AG04450 (cell line): ENCODE measurements at regions not wholly inside any gene's neighbourhood (a gene's known extent, or its start where the extent isn't known, plus 50 kb on each side); places are given as distances from the start of the nearest gene placed in this dataset.

Experiments used
- CTCF ChIA-PET: fragments of 300-600, 350-600 bp; formaldehyde crosslinking; extraction: SDS; loops from one replicate; lab custom pipeline; 2022; ENCODE audit warnings: antibody characterized with exemption, inconsistent platforms; lab: Charles Lee
- POLR2A ChIA-PET: fragments of 350-600 bp; formaldehyde crosslinking; extraction: SDS; loops from one replicate; lab custom pipeline; 2021; ENCODE audit warnings: antibody characterized with exemption, inconsistent platforms; lab: Yijun Ruan, JAX
- DNase-seq: peaks from one replicate; pipeline ENCODE4 v3.0.0-alpha.2; 2011; ENCODE audit warnings: low read depth, low spot score
- H3K27ac ChIP-seq: one replicate; pipeline ENCODE4 v1.5.1; 2012; ENCODE audit warnings: low read depth, low read length, control low read depth
- H3K27me3 ChIP-seq: one replicate; pipeline ENCODE4 v1.6.0; 2012; ENCODE audit warnings: low read length; ENCODE audit not compliant: control insufficient read depth, insufficient read depth
- H3K4me3 ChIP-seq: 2 replicates; pipeline ENCODE4 v1.5.1; 2011; ENCODE audit warnings: mild to moderate bottlenecking, low read depth, low read length, control low read depth
- H3K9me3 ChIP-seq: 2 replicates; pipeline ENCODE4 v1.5.1; 2012; ENCODE audit warnings: low read length; ENCODE audit not compliant: control insufficient read depth, insufficient read depth
- CTCF ChIP-seq: IDR thresholded peaks from 2 replicates; pipeline ENCODE4 v1.5.1; 2011; ENCODE audit warnings: low read depth, low read length, control low read depth, inconsistent platforms

- TF ChIP-seq CTCF, result no peak
- ChIA-PET POLR2A (no interaction called here), CTCF (no interaction called here)
- Histone ChIP-seq H3K27ac (no peak overlapping the region), H3K4me3 (no peak overlapping the region), H3K9me3 (no peaks in the 10 kb centered on the region), H3K27me3 (peaks cover 2% of the 10 kb centered on the region)
- no peak for DNase-seq
Observed at GRCh38 chr4:147078875-147079658, 133.4 kb upstream of the TTC29 start.

- Histone ChIP-seq H3K9me3 (no peaks in the 10 kb centered on the region), H3K27me3 (no peaks in the 10 kb centered on the region), H3K4me3 (no peak overlapping the region), H3K27ac (no peak overlapping the region)
- TF ChIP-seq CTCF, result no peak
- ChIA-PET POLR2A (no interaction called here), CTCF (no interaction called here)
- no peak for DNase-seq
Observed at GRCh38 chr4:147084861-147085260, 139.2 kb upstream of the TTC29 start.

GRCh38 chr4:147085781-147086180 lies 140.1 kb upstream of the TTC29 start:
- CTCF ChIA-PET, result no interaction called here
- POLR2A ChIA-PET, result no interaction called here
- no peak for DNase-seq
- H3K9me3 ChIP-seq, result no peaks in the 10 kb centered on the region
- no peak overlapping the region for H3K4me3 ChIP-seq
- TF ChIP-seq CTCF, result no peak
- no peaks in the 10 kb centered on the region for H3K27me3 ChIP-seq
- H3K27ac ChIP-seq, result no peak overlapping the region

- no peak for TF ChIP-seq CTCF
- POLR2A ChIA-PET, result no interaction called here
- Histone ChIP-seq H3K27me3 (no peaks in the 10 kb centered on the region), H3K9me3 (no peaks in the 10 kb centered on the region), H3K27ac (no peak overlapping the region), H3K4me3 (no peak overlapping the region)
- DNase-seq, result no peak
- CTCF ChIA-PET, result interaction anchor here (0.6 to 1.9 kb wide), 2 partner anchors 9 to 52 kb away, joined by 3 to 13 read pairs; no protein-coding TSS in a partner anchor
Observed at GRCh38 chr4:147088146-147088545, 142.5 kb upstream of the TTC29 start.

GRCh38 chr4:147090486-147090885 lies 144.8 kb upstream of the TTC29 start:
- Histone ChIP-seq H3K27me3 (no peaks in the 10 kb centered on the region), H3K9me3 (no peaks in the 10 kb centered on the region), H3K4me3 (no peak overlapping the region), H3K27ac (no peak overlapping the region)
- ChIA-PET POLR2A (no interaction called here), CTCF (interaction anchor here (2.0 kb wide), 1 partner anchor 71 kb away, joined by 9 read pairs; no protein-coding TSS in a partner anchor)
- DNase-seq, result no peak
- TF ChIP-seq CTCF, result no peak
